Neural cell (in vitro differentiated cells): ENCODE measurements at regions not wholly inside any gene's neighbourhood (a gene's known extent, or its start where the extent isn't known, plus 50 kb on each side); places are given as distances from the start of the nearest gene placed in this dataset.

Experiments used
- H2AFZ ChIP-seq: fragments of 200-600, 300-800 bp; sonication (generic), shearing (Covaris generic); 2 replicates; pipeline ENCODE4 v1.6.0; 2014; ENCODE audit warnings: low read depth, mild to moderate bottlenecking, antibody characterized with exemption, low read length, moderate library complexity
- H3F3A ChIP-seq: fragments of 200-600 bp; shearing (Covaris generic); 2 replicates; pipeline ENCODE4 v1.6.1; 2016; ENCODE audit warnings: mild to moderate bottlenecking, moderate library complexity, mixed read lengths, antibody characterized with exemption, low read length; ENCODE audit not compliant: insufficient read depth, poor library complexity, severe bottlenecking
- H3K27ac ChIP-seq: fragments of 200-600, 300-800 bp; sonication (generic), shearing (Covaris generic); 2 replicates; pipeline ENCODE4 v1.5.1; 2014; ENCODE audit warnings: mild to moderate bottlenecking, low read length, moderate library complexity
- H3K27me3 ChIP-seq: fragments of 300-800, 200-600 bp; sonication (generic), shearing (Covaris generic); 2 replicates; pipeline ENCODE4 v1.6.0; 2014; ENCODE audit warnings: mild to moderate bottlenecking, low read depth, low read length, moderate library complexity; ENCODE audit not compliant: insufficient read depth
- H3K36me3 ChIP-seq: fragments of 300-800, 200-600 bp; sonication (generic), shearing (Covaris generic); 2 replicates; pipeline ENCODE4 v1.5.1; 2014; ENCODE audit warnings: mild to moderate bottlenecking, antibody characterized with exemption, low read length, moderate library complexity; ENCODE audit not compliant: insufficient read depth
- H3K4me2 ChIP-seq: fragments of 300-800, 200-600 bp; sonication (generic), shearing (Covaris generic); 2 replicates; pipeline ENCODE4 v1.6.0; 2014; ENCODE audit warnings: mild to moderate bottlenecking, low read length
- H3K4me3 ChIP-seq: fragments of 300-800, 200-600 bp; sonication (generic), shearing (Covaris generic); 2 replicates; pipeline ENCODE4 v1.5.1; 2014; ENCODE audit warnings: mild to moderate bottlenecking, low read length, moderate library complexity
- H3K79me2 ChIP-seq: fragments of 200-600 bp; shearing (Covaris generic); replicated peaks from 2 replicates; pipeline ENCODE4 v1.6.0; 2014; ENCODE audit warnings: mild to moderate bottlenecking, low read length, moderate library complexity; ENCODE audit not compliant: insufficient read depth
- H3K9ac ChIP-seq: fragments of 300-800, 200-600 bp; sonication (generic), shearing (Covaris generic); 2 replicates; pipeline ENCODE4 v1.6.1; 2016; ENCODE audit warnings: mild to moderate bottlenecking, low read length, mixed read lengths
- H3K9me2 ChIP-seq: fragments of 200-600 bp; shearing (Covaris generic); 2 replicates; pipeline ENCODE4 v1.6.1; 2016; ENCODE audit warnings: mild to moderate bottlenecking, low read length, mixed read lengths; ENCODE audit not compliant: insufficient read depth
- H3K9me3 ChIP-seq: fragments of 200-600, 300-800 bp; sonication (generic), shearing (Covaris generic); 2 replicates; pipeline ENCODE4 v1.6.1; 2016; ENCODE audit warnings: mild to moderate bottlenecking, mixed run types, low read length, moderate library complexity, mixed read lengths
- H4K20me1 ChIP-seq: fragments of 200-600 bp; shearing (Covaris generic); 2 replicates; pipeline ENCODE4 v1.6.1; 2016; ENCODE audit warnings: mild to moderate bottlenecking, mixed run types; ENCODE audit not compliant: insufficient read depth
- CTCF ChIP-seq: fragments of 450-650 bp; IDR thresholded peaks from 2 replicates; pipeline ENCODE4 v1.5.1; 2014; ENCODE audit warnings: antibody characterized with exemption, mild to moderate bottlenecking, moderate library complexity; ENCODE audit not compliant: poor library complexity, severe bottlenecking
- EP300 ChIP-seq: fragments of 450-650 bp; conservative IDR thresholded peaks from 2 replicates; pipeline ENCODE4 v1.6.1; 2014; ENCODE audit warnings: antibody characterized with exemption, mild to moderate bottlenecking, moderate library complexity; ENCODE audit not compliant: poor library complexity, severe bottlenecking
- EZH2 ChIP-seq: fragments of 200-600, 300-800 bp; shearing (Covaris generic), sonication (generic); IDR thresholded peaks from 2 replicates; pipeline ENCODE4 v1.6.1; 2014; ENCODE audit warnings: antibody characterized with exemption, low read length, borderline replicate concordance, mild to moderate bottlenecking; ENCODE audit not compliant: insufficient read depth, poor library complexity, severe bottlenecking
- MXI1 ChIP-seq: fragments of 450-650 bp; conservative IDR thresholded peaks from 2 replicates; pipeline ENCODE4 v1.6.1; 2014; ENCODE audit warnings: antibody characterized with exemption, mild to moderate bottlenecking; ENCODE audit not compliant: poor library complexity, severe bottlenecking
- POLR2AphosphoS5 ChIP-seq: IDR thresholded peaks from 2 replicates; pipeline ENCODE4 v1.6.1; 2012
- RAD21 ChIP-seq: fragments of 450-650 bp; conservative IDR thresholded peaks from 2 replicates; pipeline ENCODE4 v1.6.1; 2014; ENCODE audit warnings: antibody characterized with exemption, mild to moderate bottlenecking, moderate library complexity
- REST ChIP-seq: IDR thresholded peaks from 2 replicates; pipeline ENCODE4 v1.6.1; 2012; ENCODE audit warnings: borderline replicate concordance
- SMC3 ChIP-seq: fragments of 450-650 bp; conservative IDR thresholded peaks from 2 replicates; pipeline ENCODE4 v1.6.1; 2014; ENCODE audit warnings: antibody characterized with exemption, mild to moderate bottlenecking, moderate library complexity; ENCODE audit not compliant: poor library complexity
- TAF1 ChIP-seq: IDR thresholded peaks from 2 replicates; pipeline ENCODE4 v1.6.1; 2012; ENCODE audit warnings: low read depth

DNA sequence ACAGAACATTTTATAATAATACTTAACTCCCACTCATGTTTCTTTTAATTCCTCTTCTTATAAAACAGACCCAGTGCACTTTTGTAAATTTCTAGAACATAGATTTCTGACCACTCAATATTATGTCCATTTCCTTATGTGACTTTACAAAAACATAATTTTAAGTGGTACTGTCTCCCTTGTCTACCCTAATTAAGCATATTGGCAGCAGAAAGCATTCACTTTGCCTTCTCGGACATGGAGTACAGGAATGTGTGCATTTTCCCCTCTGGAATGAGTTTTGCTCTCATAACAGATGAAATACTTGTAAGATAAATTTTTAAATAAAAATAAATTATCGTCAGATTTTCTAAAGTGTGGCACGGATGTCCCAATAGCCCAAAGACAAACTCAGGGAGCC is 129.5 kb upstream of the MDM1 start:
- no peak overlapping the region for H3K9ac ChIP-seq
- H3K9me3 ChIP-seq = no peaks in the 10 kb centered on the region
- H3F3A ChIP-seq = no peaks in the 10 kb centered on the region
- no peak overlapping the region for H3K4me2 ChIP-seq
- no peak for TF ChIP-seq SMC3
- TF ChIP-seq RAD21 = no peak
- TF ChIP-seq EP300 = no peak
- TF ChIP-seq POLR2AphosphoS5 = no peak
- TF ChIP-seq TAF1 = no peak
- no peak for TF ChIP-seq REST
- no peak for TF ChIP-seq CTCF
- TF ChIP-seq MXI1 = no peak
- no peak for TF ChIP-seq EZH2
- no peak overlapping the region for H2AFZ ChIP-seq
- H4K20me1 ChIP-seq = no peaks in the 10 kb centered on the region
- no peaks in the 10 kb centered on the region for H3K27me3 ChIP-seq
- H3K27ac ChIP-seq = no peak overlapping the region
- H3K9me2 ChIP-seq = no peaks in the 10 kb centered on the region
- no peak overlapping the region for H3K4me3 ChIP-seq
- no peaks in the 10 kb centered on the region for H3K79me2 ChIP-seq
- H3K36me3 ChIP-seq = no peaks in the 10 kb centered on the region

DNA sequence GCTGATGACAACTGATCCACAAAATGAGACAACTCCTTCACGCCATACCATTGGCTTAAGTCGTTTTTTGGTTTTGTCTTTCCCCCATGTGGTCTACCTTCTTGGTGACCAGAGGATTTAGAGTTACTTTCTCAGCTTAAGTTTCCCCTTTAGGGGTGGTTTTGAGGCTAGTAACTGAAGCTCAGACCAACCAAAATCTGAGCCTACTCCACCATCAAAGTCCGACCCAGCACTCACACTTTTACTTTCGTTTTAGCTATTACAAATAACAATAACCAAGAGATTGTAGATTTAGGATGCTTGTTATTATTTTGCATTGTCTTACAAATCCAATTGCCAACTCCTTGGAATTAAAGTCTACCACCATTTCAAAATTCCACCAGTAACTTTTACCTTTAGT is 130.6 kb upstream of the MDM1 start:
- H3K79me2 ChIP-seq = no peaks in the 10 kb centered on the region
- H3K36me3 ChIP-seq = no peaks in the 10 kb centered on the region
- H3K9ac ChIP-seq = no peak overlapping the region
- TF ChIP-seq POLR2AphosphoS5 (no peak), REST (no peak), EZH2 (no peak), EP300 (no peak), TAF1 (no peak), RAD21 (no peak), SMC3 (no peak), CTCF (no peak), MXI1 (no peak)
- H3K4me3 ChIP-seq = no peak overlapping the region
- no peaks in the 10 kb centered on the region for H3F3A ChIP-seq
- no peaks in the 10 kb centered on the region for H3K9me3 ChIP-seq
- no peaks in the 10 kb centered on the region for H4K20me1 ChIP-seq
- no peak overlapping the region for H2AFZ ChIP-seq
- H3K27ac ChIP-seq = no peak overlapping the region
- no peak overlapping the region for H3K4me2 ChIP-seq
- no peaks in the 10 kb centered on the region for H3K27me3 ChIP-seq
- no peaks in the 10 kb centered on the region for H3K9me2 ChIP-seq
